Tibial nerve (tissue), 4 donors: ENCODE measurements at regions not wholly inside any gene's neighbourhood (a gene's known extent, or its start where the extent isn't known, plus 50 kb on each side); places are given as distances from the start of the nearest gene placed in this dataset.

Experiments
- DNase-seq, 2 donors: peaks; one replicate each; pipeline ENCODE4 v3.0.0-alpha.2; 2019; ENCODE audit warnings: low spot score in 2 of 2
- H3K27ac ChIP-seq, 4 donors: fragments of 200-600 bp; sonication (generic) in 3 of 4; one replicate each; pipeline ENCODE4 v1.5.1; 2017 to 2019; ENCODE audit warnings: mild to moderate bottlenecking in 1 of 4
- H3K27me3 ChIP-seq, 2 donors: fragments of 200-600 bp; sonication (generic) in 1 of 2; one replicate each; pipeline versions ENCODE4 v1.5.1 to v1.6.0; 2017 to 2019
- H3K36me3 ChIP-seq, 3 donors: fragments of 200-600 bp; sonication (generic); one replicate each; pipeline ENCODE4 v1.5.1; 2018 to 2019
- H3K4me1 ChIP-seq, 4 donors: fragments of 200-600 bp; sonication (generic) in 3 of 4; one replicate each; pipeline ENCODE4 v1.5.1; 2017 to 2019
- H3K4me3 ChIP-seq, 4 donors: fragments of 200-600 bp; sonication (generic) in 3 of 4; one replicate each; pipeline ENCODE4 v1.5.1; 2017 to 2019; ENCODE audit warnings: mild to moderate bottlenecking in 1 of 4, moderate library complexity in 1 of 4
- H3K9me3 ChIP-seq, 4 donors: fragments of 200-600 bp; sonication (generic) in 3 of 4; one replicate each; pipeline ENCODE4 v1.5.1; 2017 to 2019
- CTCF ChIP-seq, 5 experiments: fragments of 200-600 bp in 3 of 5; fragments of 450-650 bp in 2 of 5; sonication (generic) in 3 of 5; IDR thresholded peaks; one replicate each; pipeline ENCODE4 v1.5.1; 2016 to 2019; ENCODE audit warnings: antibody characterized with exemption in 5 of 5, mild to moderate bottlenecking in 3 of 5, moderate library complexity in 2 of 5
- EP300 ChIP-seq, 2 donors: sonication (generic); formaldehyde crosslinking; IDR thresholded peaks; one replicate each; pipeline ENCODE4 v1.6.1; 2017; ENCODE audit warnings: antibody characterized with exemption in 2 of 2, mild to moderate bottlenecking in 1 of 2
- POLR2A ChIP-seq, 2 donors: fragments of 450-650 bp; IDR thresholded peaks; one replicate each; pipeline ENCODE4 v1.6.1; 2017; ENCODE audit warnings: antibody characterized with exemption in 2 of 2, mild to moderate bottlenecking in 2 of 2, moderate library complexity in 2 of 2
- WGBS, 2 donors: methylation state at CpG; one replicate each; pipeline ENCODE4 v1.1.5; 2018; 5-methylcytosine and 5-hydroxymethylcytosine counted together

- Histone ChIP-seq H3K4me3 (no peak overlapping the region), H3K4me1 (peaks cover 0 to 16% (median 9%) of the 10 kb centered on the region in 4 donors), H3K27me3 (no peaks in the 10 kb centered on the region), H3K27ac (no peak overlapping the region), H3K9me3 (peaks cover 0 to 5% (median 0%) of the 10 kb centered on the region in 4 donors), H3K36me3 (no peaks in the 10 kb centered on the region)
- TF ChIP-seq CTCF (IDR thresholded peaks at IDR 0.05) (no peak), EP300 (IDR thresholded peaks at IDR 0.05) (no peak), POLR2A (IDR thresholded peaks at IDR 0.05) (no peak)
- WGBS, 2 donors: 72 to 78% methylated on average over 12 of the region's 12 CpGs
- no peak for DNase-seq
Observed at GRCh38 chr13:111043575-111043982, 71.5 kb upstream of the ARHGEF7 start.

GRCh38 chr13:111042661-111043226 is 72.4 kb upstream of the ARHGEF7 start:
- 78 to 90% methylated on average over 7 to 9 of the region's 11 CpGs for WGBS, 2 donors
- H3K4me1 ChIP-seq: peaks cover 0 to 16% (median 9%) of the 10 kb centered on the region in 4 donors
- H3K9me3 ChIP-seq: peaks cover 0 to 5% (median 0%) of the 10 kb centered on the region in 4 donors
- no peaks in the 10 kb centered on the region for H3K36me3 ChIP-seq
- H3K27me3 ChIP-seq: no peaks in the 10 kb centered on the region
- H3K4me3 ChIP-seq: no peak overlapping the region
- TF ChIP-seq POLR2A (IDR thresholded peaks at IDR 0.05) (no peak), CTCF (IDR thresholded peaks at IDR 0.05) (no peak), EP300 (IDR thresholded peaks at IDR 0.05) (no peak)
- H3K27ac ChIP-seq: no peak overlapping the region
- DNase-seq: no peak

- peaks cover 0 to 5% (median 0%) of the 10 kb centered on the region in 4 donors for H3K9me3 ChIP-seq
- H3K36me3 ChIP-seq: no peaks in the 10 kb centered on the region
- 50 to 62% methylated on average over 7 of the region's 7 CpGs for WGBS, 2 donors
- no peak for DNase-seq
- TF ChIP-seq CTCF (IDR thresholded peaks at IDR 0.05) (no peak), EP300 (IDR thresholded peaks at IDR 0.05) (no peak), POLR2A (IDR thresholded peaks at IDR 0.05) (no peak)
- no peaks in the 10 kb centered on the region for H3K27me3 ChIP-seq
- no peak overlapping the region for H3K4me3 ChIP-seq
- H3K27ac ChIP-seq: no peak overlapping the region
- peaks cover 0 to 5% (median 0%) of the 10 kb centered on the region in 4 donors for H3K4me1 ChIP-seq
Observed at GRCh38 chr13:111040830-111041229, 74.3 kb upstream of the ARHGEF7 start.

GRCh38 chr13:111039735-111040134 is 75.4 kb upstream of the ARHGEF7 start:
- H3K4me3 ChIP-seq: no peak overlapping the region
- H3K36me3 ChIP-seq: no peaks in the 10 kb centered on the region
- no peak for DNase-seq
- H3K9me3 ChIP-seq: no peaks in the 10 kb centered on the region
- H3K27me3 ChIP-seq: no peaks in the 10 kb centered on the region
- 76 to 80% methylated on average over 5 of the region's 5 CpGs for WGBS, 2 donors
- H3K27ac ChIP-seq: no peak overlapping the region
- peaks cover 0 to 5% (median 0%) of the 10 kb centered on the region in 4 donors for H3K4me1 ChIP-seq
- no peak for TF ChIP-seq CTCF (IDR thresholded peaks at IDR 0.05)
- TF ChIP-seq EP300 (IDR thresholded peaks at IDR 0.05): no peak

- no peak overlapping the region for H3K4me3 ChIP-seq
- no peaks in the 10 kb centered on the region for H3K9me3 ChIP-seq
- no peaks in the 10 kb centered on the region for H3K27me3 ChIP-seq
- 81 to 83% methylated on average over 7 of the region's 7 CpGs for WGBS, 2 donors
- TF ChIP-seq CTCF (IDR thresholded peaks at IDR 0.05): no peak
- no peak for TF ChIP-seq POLR2A (IDR thresholded peaks at IDR 0.05)
- TF ChIP-seq EP300 (IDR thresholded peaks at IDR 0.05): no peak
- H3K36me3 ChIP-seq: no peaks in the 10 kb centered on the region
- no peak for DNase-seq
- H3K4me1 ChIP-seq: no peaks in the 10 kb centered on the region
- H3K27ac ChIP-seq: no peak overlapping the region
Observed at GRCh38 chr13:111038887-111039286, 76.2 kb upstream of the ARHGEF7 start.
